ENCODE measurements at regions not wholly inside any gene's neighbourhood (a gene's known extent, or its start where the extent isn't known, plus 50 kb on each side); places are given as distances from the start of the nearest gene placed in this dataset.

DNA sequence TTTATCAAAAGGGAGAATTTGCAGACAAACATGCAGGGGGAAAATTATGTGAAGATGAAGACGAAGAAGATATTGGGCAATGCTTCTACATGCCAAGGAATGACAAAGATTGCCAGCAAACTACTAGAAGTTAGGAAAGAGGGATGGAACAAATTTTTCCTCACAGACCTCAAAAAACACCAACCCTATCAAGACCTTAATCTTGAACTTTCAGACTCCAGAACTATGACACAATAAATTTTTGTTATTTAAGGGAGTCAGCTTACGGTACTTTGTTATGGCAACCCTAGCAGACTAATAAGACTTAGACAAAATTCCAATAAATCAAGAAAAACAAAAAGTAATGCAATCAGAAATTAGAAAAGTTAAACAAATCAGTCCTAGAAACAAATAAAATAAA lies 280.0 kb upstream of the GNAI1 start:
- TF ChIP-seq, protein P1, sequence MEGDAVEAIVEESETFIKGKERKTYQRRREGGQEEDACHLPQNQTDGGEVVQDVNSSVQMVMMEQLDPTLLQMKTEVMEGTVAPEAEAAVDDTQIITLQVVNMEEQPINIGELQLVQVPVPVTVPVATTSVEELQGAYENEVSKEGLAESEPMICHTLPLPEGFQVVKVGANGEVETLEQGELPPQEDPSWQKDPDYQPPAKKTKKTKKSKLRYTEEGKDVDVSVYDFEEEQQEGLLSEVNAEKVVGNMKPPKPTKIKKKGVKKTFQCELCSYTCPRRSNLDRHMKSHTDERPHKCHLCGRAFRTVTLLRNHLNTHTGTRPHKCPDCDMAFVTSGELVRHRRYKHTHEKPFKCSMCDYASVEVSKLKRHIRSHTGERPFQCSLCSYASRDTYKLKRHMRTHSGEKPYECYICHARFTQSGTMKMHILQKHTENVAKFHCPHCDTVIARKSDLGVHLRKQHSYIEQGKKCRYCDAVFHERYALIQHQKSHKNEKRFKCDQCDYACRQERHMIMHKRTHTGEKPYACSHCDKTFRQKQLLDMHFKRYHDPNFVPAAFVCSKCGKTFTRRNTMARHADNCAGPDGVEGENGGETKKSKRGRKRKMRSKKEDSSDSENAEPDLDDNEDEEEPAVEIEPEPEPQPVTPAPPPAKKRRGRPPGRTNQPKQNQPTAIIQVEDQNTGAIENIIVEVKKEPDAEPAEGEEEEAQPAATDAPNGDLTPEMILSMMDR (IDR thresholded peaks at IDR 0.05), result no peak
- TF ChIP-seq MYBL2 (CRISPR knock-in tag; IDR thresholded peaks at IDR 0.05) (no peak), ATF1 (CRISPR knock-in tag; IDR thresholded peaks at IDR 0.05) (no peak), TP53 (CRISPR knock-in tag; IDR thresholded peaks at IDR 0.05) (no peak), NR3C1 (CRISPR knock-in tag; conservative IDR thresholded peaks at IDR 0.05; ENCODE audit: low read depth) (no peak), FOXJ3 (CRISPR knock-in tag; IDR thresholded peaks at IDR 0.05; ENCODE audit: borderline replicate concordance) (no peak)
- TF ChIP-seq, protein P2, sequence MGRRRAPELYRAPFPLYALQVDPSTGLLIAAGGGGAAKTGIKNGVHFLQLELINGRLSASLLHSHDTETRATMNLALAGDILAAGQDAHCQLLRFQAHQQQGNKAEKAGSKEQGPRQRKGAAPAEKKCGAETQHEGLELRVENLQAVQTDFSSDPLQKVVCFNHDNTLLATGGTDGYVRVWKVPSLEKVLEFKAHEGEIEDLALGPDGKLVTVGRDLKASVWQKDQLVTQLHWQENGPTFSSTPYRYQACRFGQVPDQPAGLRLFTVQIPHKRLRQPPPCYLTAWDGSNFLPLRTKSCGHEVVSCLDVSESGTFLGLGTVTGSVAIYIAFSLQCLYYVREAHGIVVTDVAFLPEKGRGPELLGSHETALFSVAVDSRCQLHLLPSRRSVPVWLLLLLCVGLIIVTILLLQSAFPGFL (CRISPR knock-in tag; IDR thresholded peaks at IDR 0.05; ENCODE audit: borderline replicate concordance), result no peak
